IMR-90 (cell line): ENCODE measurements at regions not wholly inside any gene's neighbourhood (a gene's known extent, or its start where the extent isn't known, plus 50 kb on each side); places are given as distances from the start of the nearest gene placed in this dataset.
A peak's percentile ranks its signal among the peaks of the same experiment; 100 is the strongest.

Source experiments
- ATAC-seq: fragments of 200-7000 bp; cut with Tn5 transposase; 2 replicates; pipeline ENCODE4 v1.9.1; 2020; ENCODE audit warnings: low read depth, mild to moderate bottlenecking, moderate library complexity
- BruUV-seq: library from RNA; stranded (reverse); fragments of 400-500 nt; replicated peaks from 2 replicates; lab custom pipeline; 2021; lab: Mats Ljungman, UMichigan
- CTCF ChIA-PET: fragments of 300-600 bp; formaldehyde crosslinking; extraction: SDS; loops from one replicate; lab custom pipeline; 2021; ENCODE audit warnings: antibody characterized with exemption; lab: Yijun Ruan, JAX
- POLR2A ChIA-PET: fragments of 300-600 bp; sonication (Branson Sonifier 250); formaldehyde crosslinking; loops from one replicate; lab custom pipeline; 2022; ENCODE audit warnings: antibody characterized with exemption; ENCODE audit not compliant: unreplicated experiment; lab: Charles Lee
- DNase-seq: peaks from one replicate; pipeline ENCODE4 v3.0.0; 2013
- H2AFZ ChIP-seq: replicated peaks from 2 replicates; pipeline ENCODE3; 2013; ENCODE audit warnings: low read length, mild to moderate bottlenecking; ENCODE audit not compliant: poor library complexity
- H2AK5ac ChIP-seq: 2 replicates; pipeline ENCODE4 v1.6.1; 2013; ENCODE audit warnings: low read depth, low read length, inconsistent platforms
- H2AK9ac ChIP-seq: replicated peaks from 2 replicates; pipeline ENCODE3; 2013; ENCODE audit warnings: mild to moderate bottlenecking, low read depth, low read length, moderate library complexity; ENCODE audit not compliant: poor library complexity
- H2BK120ac ChIP-seq: 2 replicates; pipeline ENCODE4 v1.6.1; 2013; ENCODE audit warnings: low read depth, low read length, inconsistent platforms
- H2BK15ac ChIP-seq: 3 replicates; pipeline ENCODE4 v1.6.1; 2013; ENCODE audit warnings: low read depth, low read length, inconsistent platforms
- H2BK20ac ChIP-seq: 2 replicates; pipeline ENCODE4 v1.6.1; 2013; ENCODE audit warnings: low read depth, mild to moderate bottlenecking, inconsistent platforms, low read length, moderate library complexity
- H2BK5ac ChIP-seq: 2 replicates; pipeline ENCODE4 v1.6.1; 2013; ENCODE audit warnings: mild to moderate bottlenecking, low read depth, low read length, inconsistent platforms; ENCODE audit not compliant: poor library complexity, severe bottlenecking
- H3K14ac ChIP-seq: replicated peaks from 2 replicates; pipeline ENCODE4 v1.6.1; 2013; ENCODE audit warnings: low read depth, low read length, inconsistent platforms
- H3K18ac ChIP-seq: 2 replicates; pipeline ENCODE4 v1.6.1; 2013; ENCODE audit warnings: low read depth, low read length, control low read depth
- H3K23ac ChIP-seq: 2 replicates; pipeline ENCODE4 v1.6.1; 2013; ENCODE audit warnings: low read depth, low read length, inconsistent platforms
- H3K27ac ChIP-seq: 2 replicates; pipeline ENCODE4 v1.5.1; 2013; ENCODE audit warnings: mild to moderate bottlenecking, control low read depth, low read length; ENCODE audit not compliant: insufficient read depth
- H3K27me3 ChIP-seq: 2 replicates; pipeline ENCODE4 v1.6.1; 2013; ENCODE audit warnings: low read length; ENCODE audit not compliant: control insufficient read depth, insufficient read depth
- H3K36me3 ChIP-seq: 2 replicates; pipeline ENCODE4 v1.6.1; 2013; ENCODE audit warnings: low read length, mixed read lengths; ENCODE audit not compliant: control insufficient read depth, insufficient read depth
- H3K4ac ChIP-seq: 2 replicates; pipeline ENCODE4 v1.6.1; 2013; ENCODE audit warnings: low read depth, low read length, inconsistent platforms
- H3K4me1 ChIP-seq: 2 replicates; pipeline ENCODE4 v1.6.1; 2013; ENCODE audit warnings: low read length, mixed read lengths; ENCODE audit not compliant: control insufficient read depth, insufficient read depth
- H3K4me2 ChIP-seq: 2 replicates; pipeline ENCODE4 v1.6.1; 2013; ENCODE audit warnings: low read depth, mild to moderate bottlenecking, control low read depth, low read length, moderate library complexity
- H3K4me3 ChIP-seq: 2 replicates; pipeline ENCODE4 v1.5.1; 2013; ENCODE audit warnings: low read depth, mild to moderate bottlenecking, control low read depth, low read length, moderate library complexity; ENCODE audit not compliant: insufficient read depth
- H3K56ac ChIP-seq: 2 replicates; pipeline ENCODE4 v1.6.1; 2013; ENCODE audit warnings: low read length, inconsistent platforms; ENCODE audit not compliant: insufficient read depth; ENCODE audit errors: extremely low read depth
- H3K79me1 ChIP-seq, 2 experiments: 2 replicates each; pipeline ENCODE4 v1.6.1; 2013; ENCODE audit warnings: low read length in 2 of 2, inconsistent platforms in 1 of 2, low read depth in 1 of 2
- H3K9ac ChIP-seq: 2 replicates; pipeline ENCODE4 v1.6.1; 2013; ENCODE audit warnings: low read depth, low read length, control low read depth
- H3K9me1 ChIP-seq: 2 replicates; pipeline ENCODE4 v1.6.1; 2013; ENCODE audit warnings: low read length, inconsistent platforms; ENCODE audit not compliant: insufficient read depth
- H3K9me3 ChIP-seq: 2 replicates; pipeline ENCODE4 v1.6.1; 2013; ENCODE audit warnings: low read length; ENCODE audit not compliant: control insufficient read depth, insufficient read depth
- H4K20me1 ChIP-seq: 2 replicates; pipeline ENCODE4 v1.6.1; 2013; ENCODE audit warnings: low read length, inconsistent platforms; ENCODE audit not compliant: insufficient read depth
- H4K5ac ChIP-seq: 2 replicates; pipeline ENCODE4 v1.6.1; 2013; ENCODE audit warnings: mild to moderate bottlenecking, low read depth, low read length, control low read depth
- H4K8ac ChIP-seq, 2 experiments: 2 replicates each; pipeline ENCODE4 v1.6.1; 2013; ENCODE audit warnings: low read depth in 2 of 2, low read length in 2 of 2, control low read depth in 1 of 2, inconsistent platforms in 1 of 2
- H4K91ac ChIP-seq: 2 replicates; pipeline ENCODE4 v1.6.1; 2013; ENCODE audit warnings: low read depth, low read length, inconsistent platforms; ENCODE audit not compliant: insufficient read depth
- MAFK ChIP-seq: IDR thresholded peaks from 2 replicates; pipeline ENCODE4 v1.6.1; 2012; ENCODE audit warnings: low read depth, low read length, improper control_type of control experiment
- NFE2L2 ChIP-seq: fragments of 150-350 bp; IDR thresholded peaks from 2 replicates; pipeline ENCODE4 v1.6.1; 2016; ENCODE audit warnings: low read depth, mild to moderate bottlenecking, low read length
- WGBS, 2 experiments: methylation state at CpG; one replicate each; pipeline versions ENCODE4 v1.1.5 to v1.1.7; 2013; ENCODE audit warnings: missing lambda C conversion rate in 2 of 2; ENCODE audit not compliant: insufficient read length in 1 of 2; ENCODE audit errors: extremely low coverage in 2 of 2; 5-methylcytosine and 5-hydroxymethylcytosine counted together
- dilution Hi-C: fragments of 300-500 bp; cut with HindIII; formaldehyde crosslinking; loops from one replicate; pipeline ENCODE4 v1.14.3; 2018; ENCODE audit warnings: low sequenced_read_pairs; ENCODE audit not compliant: unreplicated experiment
- in situ Hi-C: fragments of 300-500 bp; cut with MboI; formaldehyde crosslinking; loops from 3 replicates; pipeline ENCODE4 v1.14.3; 2019; ENCODE audit warnings: low sequenced_read_pairs, inconsistent platforms, mixed read lengths
- intact Hi-C: fragments of 100-400 bp; cut with micrococcal nuclease; formaldehyde crosslinking; loops from 2 replicates; pipeline ENCODE4 v1.10.0; 2022

DNA sequence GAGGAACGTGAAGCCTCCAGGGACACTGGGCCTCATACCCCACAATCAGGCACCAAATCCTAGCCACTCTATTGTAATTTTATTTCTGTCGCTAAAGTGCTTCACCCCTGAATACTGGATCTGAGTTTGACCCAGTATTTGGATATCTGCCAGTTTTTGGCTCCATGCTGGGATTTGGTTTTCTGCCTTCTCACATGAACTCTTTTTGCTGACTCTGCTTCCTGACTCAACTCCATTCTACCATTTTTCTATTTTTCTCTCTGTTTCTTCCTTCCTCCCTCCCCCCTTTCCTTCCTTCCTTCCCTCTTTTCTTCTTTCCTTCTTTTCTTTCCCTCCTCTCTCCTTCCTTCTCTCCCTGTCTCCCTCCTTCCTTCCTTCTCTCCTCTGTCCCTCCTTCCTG lies 151.3 kb upstream of the GJB5 start:
- Histone ChIP-seq H3K27ac (no peak overlapping the region), H3K4me3 (no peak overlapping the region), H3K4ac (no peak overlapping the region), H3K4me2 (no peak overlapping the region), H4K8ac (no peak overlapping the region), H3K79me1 (no peaks in the 10 kb centered on the region), H3K14ac (no peak overlapping the region), H3K4me1 (no peaks in the 10 kb centered on the region), H2BK5ac (no peak overlapping the region), H4K91ac (no peak overlapping the region), H3K18ac (no peak overlapping the region), H3K9me3 (peaks cover 19% of the 10 kb centered on the region; the same call in 1 of the 2 replicates), H2AK9ac (no peak overlapping the region), H3K27me3 (no peaks in the 10 kb centered on the region), H3K56ac (no peak overlapping the region), H2BK20ac (no peak overlapping the region), H2BK15ac (no peak overlapping the region), H4K20me1 (no peaks in the 10 kb centered on the region), H2AFZ (no peak overlapping the region), H2AK5ac (no peak overlapping the region), H3K36me3 (no peaks in the 10 kb centered on the region), H3K9me1 (no peaks in the 10 kb centered on the region), H3K9ac (no peak overlapping the region), H3K23ac (no peak overlapping the region), H2BK120ac (no peak overlapping the region), H4K5ac (no peak overlapping the region)
- POLR2A ChIA-PET, result no interaction called here
- DNase-seq, result no peak
- ATAC-seq, result no peak
- no TSS peak for BruUV-seq
- intact Hi-C loops, result no loop called here
- CTCF ChIA-PET, result no interaction called here
- in situ Hi-C loops, result no loop called here
- peak; percentile 15; the same call in 1 of the 2 replicates for TF ChIP-seq MAFK
- TF ChIP-seq NFE2L2, result no peak
- WGBS, 2 experiments, result 50% methylated on average over 1 of the region's 2 CpGs; no CpG with 5 or more reads in 1 of the 2 experiments
- dilution Hi-C loops, result no loop called here
